ENCODE measurements at regions not wholly inside any gene's neighbourhood (a gene's known extent, or its start where the extent isn't known, plus 50 kb on each side); places are given as distances from the start of the nearest gene placed in this dataset.

DNA sequence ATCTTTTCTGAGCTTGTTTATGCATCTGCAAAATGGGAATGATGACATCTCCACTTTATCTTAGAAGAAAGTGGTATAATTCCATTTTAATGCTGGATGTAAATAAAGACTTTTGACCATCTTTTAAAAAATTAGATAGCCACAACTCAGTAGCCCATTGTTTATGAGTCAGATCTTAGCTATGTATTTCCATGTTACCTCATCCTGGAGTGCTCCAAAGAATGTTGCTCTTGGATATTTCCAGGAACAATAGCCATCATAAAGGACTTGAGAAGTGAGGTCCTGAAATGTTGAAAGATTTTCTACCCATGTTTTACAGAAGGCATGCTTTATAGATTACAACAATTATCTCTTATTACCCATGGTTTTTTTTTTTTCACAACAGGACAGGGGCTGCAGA lies 229.3 kb upstream of the EDNRB start (continued):
- TF ChIP-seq ZNF570 (CRISPR knock-in tag; IDR thresholded peaks at IDR 0.05; ENCODE audit: borderline replicate concordance) (no peak), ZNF230 (CRISPR knock-in tag; IDR thresholded peaks at IDR 0.05) (no peak)
- TF ChIP-seq, protein P1, sequence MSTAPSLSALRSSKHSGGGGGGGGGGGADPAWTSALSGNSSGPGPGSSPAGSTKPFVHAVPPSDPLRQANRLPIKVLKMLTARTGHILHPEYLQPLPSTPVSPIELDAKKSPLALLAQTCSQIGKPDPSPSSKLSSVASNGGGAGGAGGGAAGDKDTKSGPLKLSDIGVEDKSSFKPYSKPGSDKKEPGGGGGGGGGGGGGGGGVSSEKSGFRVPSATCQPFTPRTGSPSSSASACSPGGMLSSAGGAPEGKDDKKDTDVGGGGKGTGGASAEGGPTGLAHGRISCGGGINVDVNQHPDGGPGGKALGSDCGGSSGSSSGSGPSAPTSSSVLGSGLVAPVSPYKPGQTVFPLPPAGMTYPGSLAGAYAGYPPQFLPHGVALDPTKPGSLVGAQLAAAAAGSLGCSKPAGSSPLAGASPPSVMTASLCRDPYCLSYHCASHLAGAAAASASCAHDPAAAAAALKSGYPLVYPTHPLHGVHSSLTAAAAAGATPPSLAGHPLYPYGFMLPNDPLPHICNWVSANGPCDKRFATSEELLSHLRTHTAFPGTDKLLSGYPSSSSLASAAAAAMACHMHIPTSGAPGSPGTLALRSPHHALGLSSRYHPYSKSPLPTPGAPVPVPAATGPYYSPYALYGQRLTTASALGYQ (CRISPR knock-in tag; IDR thresholded peaks at IDR 0.05) = no peak
- TF ChIP-seq, protein P2, sequence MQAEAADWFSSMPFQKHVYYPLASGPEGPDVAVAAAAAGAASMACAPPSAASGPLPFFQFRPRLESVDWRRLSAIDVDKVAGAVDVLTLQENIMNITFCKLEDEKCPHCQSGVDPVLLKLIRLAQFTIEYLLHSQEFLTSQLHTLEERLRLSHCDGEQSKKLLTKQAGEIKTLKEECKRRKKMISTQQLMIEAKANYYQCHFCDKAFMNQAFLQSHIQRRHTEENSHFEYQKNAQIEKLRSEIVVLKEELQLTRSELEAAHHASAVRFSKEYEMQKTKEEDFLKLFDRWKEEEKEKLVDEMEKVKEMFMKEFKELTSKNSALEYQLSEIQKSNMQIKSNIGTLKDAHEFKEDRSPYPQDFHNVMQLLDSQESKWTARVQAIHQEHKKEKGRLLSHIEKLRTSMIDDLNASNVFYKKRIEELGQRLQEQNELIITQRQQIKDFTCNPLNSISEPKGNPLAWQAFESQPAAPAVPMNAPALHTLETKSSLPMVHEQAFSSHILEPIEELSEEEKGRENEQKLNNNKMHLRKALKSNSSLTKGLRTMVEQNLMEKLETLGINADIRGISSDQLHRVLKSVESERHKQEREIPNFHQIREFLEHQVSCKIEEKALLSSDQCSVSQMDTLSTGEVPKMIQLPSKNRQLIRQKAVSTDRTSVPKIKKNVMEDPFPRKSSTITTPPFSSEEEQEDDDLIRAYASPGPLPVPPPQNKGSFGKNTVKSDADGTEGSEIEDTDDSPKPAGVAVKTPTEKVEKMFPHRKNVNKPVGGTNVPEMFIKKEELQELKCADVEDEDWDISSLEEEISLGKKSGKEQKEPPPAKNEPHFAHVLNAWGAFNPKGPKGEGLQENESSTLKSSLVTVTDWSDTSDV (CRISPR knock-in tag; IDR thresholded peaks at IDR 0.05) = no peak

DNA sequence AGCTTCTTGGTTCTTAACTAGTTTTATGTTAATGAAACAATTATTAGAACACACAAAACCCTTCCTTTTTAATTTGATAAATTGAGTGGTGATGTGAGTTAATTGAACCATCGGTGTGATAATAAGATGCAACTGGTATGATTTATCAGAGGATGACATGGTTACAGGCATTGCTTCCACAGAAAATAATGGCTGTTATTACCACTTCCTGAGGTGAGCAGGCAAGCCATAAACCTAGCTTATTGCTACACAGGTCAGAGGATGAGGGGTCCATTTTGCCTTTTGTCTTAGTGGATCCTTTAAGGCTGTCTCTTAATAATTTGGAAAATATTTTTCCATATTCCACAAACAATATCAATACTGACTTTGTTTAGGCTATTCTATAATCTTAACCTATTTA lies 226.6 kb upstream of the EDNRB start:
- in situ Hi-C loops (cut with HindIII; ENCODE audit: extremely low pct_ligation_motif_present, low pct_unique_long_range_greater_than_20kb) = no loop called here
- TF ChIP-seq SNAPC2 (CRISPR knock-in tag; IDR thresholded peaks at IDR 0.05) = no peak
- no peak for TF ChIP-seq ZNF354B (CRISPR knock-in tag; IDR thresholded peaks at IDR 0.05)
- no peak for TF ChIP-seq REL (CRISPR knock-in tag; conservative IDR thresholded peaks at IDR 0.05)
- TF ChIP-seq ARHGAP35 (CRISPR knock-in tag; IDR thresholded peaks at IDR 0.05; ENCODE audit: borderline replicate concordance) = no peak
- TF ChIP-seq, protein P3, sequence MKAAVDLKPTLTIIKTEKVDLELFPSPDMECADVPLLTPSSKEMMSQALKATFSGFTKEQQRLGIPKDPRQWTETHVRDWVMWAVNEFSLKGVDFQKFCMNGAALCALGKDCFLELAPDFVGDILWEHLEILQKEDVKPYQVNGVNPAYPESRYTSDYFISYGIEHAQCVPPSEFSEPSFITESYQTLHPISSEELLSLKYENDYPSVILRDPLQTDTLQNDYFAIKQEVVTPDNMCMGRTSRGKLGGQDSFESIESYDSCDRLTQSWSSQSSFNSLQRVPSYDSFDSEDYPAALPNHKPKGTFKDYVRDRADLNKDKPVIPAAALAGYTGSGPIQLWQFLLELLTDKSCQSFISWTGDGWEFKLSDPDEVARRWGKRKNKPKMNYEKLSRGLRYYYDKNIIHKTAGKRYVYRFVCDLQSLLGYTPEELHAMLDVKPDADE (CRISPR knock-in tag; IDR thresholded peaks at IDR 0.05) = no peak
- no peak for TF ChIP-seq ZNF547 (CRISPR knock-in tag; IDR thresholded peaks at IDR 0.05)
- no peak for TF ChIP-seq AGO2 (optimal IDR thresholded peaks at IDR 0.05; ENCODE audit: low read depth, low read length)
- TF ChIP-seq RFX3 (CRISPR knock-in tag; IDR thresholded peaks at IDR 0.05) = no peak
- TF ChIP-seq, protein P4, sequence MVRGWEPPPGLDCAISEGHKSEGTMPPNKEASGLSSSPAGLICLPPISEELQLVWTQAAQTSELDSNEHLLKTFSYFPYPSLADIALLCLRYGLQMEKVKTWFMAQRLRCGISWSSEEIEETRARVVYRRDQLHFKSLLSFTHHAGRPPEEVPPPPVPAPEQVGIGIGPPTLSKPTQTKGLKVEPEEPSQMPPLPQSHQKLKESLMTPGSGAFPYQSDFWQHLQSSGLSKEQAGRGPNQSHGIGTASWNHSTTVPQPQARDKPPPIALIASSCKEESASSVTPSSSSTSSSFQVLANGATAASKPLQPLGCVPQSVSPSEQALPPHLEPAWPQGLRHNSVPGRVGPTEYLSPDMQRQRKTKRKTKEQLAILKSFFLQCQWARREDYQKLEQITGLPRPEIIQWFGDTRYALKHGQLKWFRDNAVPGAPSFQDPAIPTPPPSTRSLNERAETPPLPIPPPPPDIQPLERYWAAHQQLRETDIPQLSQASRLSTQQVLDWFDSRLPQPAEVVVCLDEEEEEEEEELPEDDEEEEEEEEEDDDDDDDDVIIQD (CRISPR knock-in tag; IDR thresholded peaks at IDR 0.05; ENCODE audit: low read depth) = no peak
- TF ChIP-seq NCOA5 (CRISPR knock-in tag; IDR thresholded peaks at IDR 0.05) = no peak
- TF ChIP-seq NFIC (IDR thresholded peaks at IDR 0.05; ENCODE audit: low read length) = no peak
- H3K9me3 ChIP-seq (ENCODE audit: low read length) = no peaks in the 10 kb centered on the region
- ATAC-seq = no peak
- H3K36me3 ChIP-seq (replicated peaks in 1 of 2; ENCODE audit: control insufficient read depth in 1 of 2, insufficient read depth in 2 of 2, low read length in 2 of 2) = no peaks in the 10 kb centered on the region
- ChIA-PET CTCF (ENCODE audit: low intra/inter-chr PET ratio, low total read pairs) (no interaction called here), POLR2A (no interaction called here)
- no peak for FAIRE-seq
- no TSS peak for BruUV-seq (replicated peaks)
- no peaks in the 10 kb centered on the region for H4K20me1 ChIP-seq (ENCODE audit: insufficient read depth, low read length)
- H3K4me3 ChIP-seq (replicated peaks in 1 of 3; ENCODE audit: insufficient read depth in 1 of 3, low read depth in 2 of 3, low read length in 3 of 3) = no peak overlapping the region
- 44% methylated on average over 1 of the region's 1 CpG for WGBS (ENCODE audit: low lambda C conversion rate)
- no peaks in the 10 kb centered on the region for H3K27me3 ChIP-seq (ENCODE audit: control insufficient read depth in 1 of 2, insufficient read depth in 2 of 2, low read length in 2 of 2)
- no peak overlapping the region for H2AFZ ChIP-seq (ENCODE audit: low read length)
- H3K79me2 ChIP-seq (ENCODE audit: insufficient read depth, low read length) = no peaks in the 10 kb centered on the region
- intact Hi-C loops (cut with micrococcal nuclease; ENCODE audit: unreplicated experiment) = no loop called here
- H3K27ac ChIP-seq (ENCODE audit: extremely low read length, insufficient read depth, low read length) = no peak overlapping the region
- no peak overlapping the region for H3K4me2 ChIP-seq (ENCODE audit: low read depth, low read length)
- DNase-seq (ENCODE audit: low spot score) = no peak
- no peaks in the 10 kb centered on the region for H3K4me1 ChIP-seq (ENCODE audit: insufficient read depth, low read length)
- H3K9ac ChIP-seq (ENCODE audit: insufficient read depth, low read depth, low read length) = no peak overlapping the region

All from HepG2 (cell line).